Left renal pelvis (tissue), 4 donors: ENCODE measurements at regions not wholly inside any gene's neighbourhood (a gene's known extent, or its start where the extent isn't known, plus 50 kb on each side); places are given as distances from the start of the nearest gene placed in this dataset.

Source experiments
- DNase-seq, 4 donors: peaks; one replicate each; pipeline ENCODE4 v3.0.0-alpha.2; 2013; ENCODE audit warnings: low read depth in 4 of 4, low spot score in 3 of 4

GRCh38 chr16:80198311-80199299 lies 342.2 kb upstream of the DYNLRB2 start:
- DNase-seq, result peak in 3 of 4 donors; percentile 12 to 24 (median 18)

GRCh38 chr16:80197741-80198201 lies 343.0 kb upstream of the DYNLRB2 start:
- no peak for DNase-seq

DNA sequence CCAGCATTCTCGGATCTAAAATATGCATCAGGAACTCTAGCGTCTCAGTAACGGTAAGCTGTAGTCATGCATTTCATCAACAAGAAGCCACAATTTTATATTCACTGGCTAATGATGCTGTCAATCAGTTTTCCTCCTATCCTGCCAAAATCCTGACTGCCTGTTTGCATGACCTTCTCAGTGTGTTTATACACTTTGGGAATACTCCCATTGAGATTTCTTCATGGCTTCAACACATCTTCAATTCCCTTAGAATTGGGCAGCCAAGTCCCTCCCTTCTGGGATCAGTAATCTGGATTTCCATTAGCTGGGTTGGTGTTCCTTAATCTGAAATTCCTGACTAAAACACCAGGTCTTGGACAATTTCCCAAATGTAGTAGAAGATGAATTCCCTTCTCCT lies 348.9 kb upstream of the DYNLRB2 start:
- no peak for DNase-seq

GRCh38 chr16:80189476-80190175 lies 351.2 kb upstream of the DYNLRB2 start:
- no peak for DNase-seq

- no peak for DNase-seq
These were observed 364.7 kb upstream of the DYNLRB2 start for GRCh38 chr16:80176114-80176513.

DNA sequence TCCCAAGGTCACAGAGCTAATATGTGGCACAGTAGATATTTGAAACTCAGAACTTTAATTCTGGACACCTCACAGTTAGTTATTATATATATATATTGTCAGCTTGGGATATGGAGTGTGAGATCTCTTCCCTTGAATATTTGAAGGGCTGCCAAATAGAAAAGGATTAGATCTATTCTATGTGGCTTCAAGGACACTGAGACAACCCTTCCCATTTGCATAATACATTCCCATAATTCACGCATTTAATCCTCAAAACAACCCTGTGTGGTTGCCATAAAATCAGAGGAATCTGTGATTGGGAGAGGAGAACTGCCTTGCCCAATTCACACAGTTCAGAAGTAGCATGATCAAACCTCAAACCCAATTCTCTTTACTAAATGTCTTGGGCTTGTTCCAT lies 365.8 kb upstream of the DYNLRB2 start:
- no peak for DNase-seq

GRCh38 chr16:80174416-80174815 lies 366.4 kb upstream of the DYNLRB2 start:
- no peak for DNase-seq

- no peak for DNase-seq
These were observed 369.0 kb upstream of the DYNLRB2 start for GRCh38 chr16:80171746-80172145.

DNA sequence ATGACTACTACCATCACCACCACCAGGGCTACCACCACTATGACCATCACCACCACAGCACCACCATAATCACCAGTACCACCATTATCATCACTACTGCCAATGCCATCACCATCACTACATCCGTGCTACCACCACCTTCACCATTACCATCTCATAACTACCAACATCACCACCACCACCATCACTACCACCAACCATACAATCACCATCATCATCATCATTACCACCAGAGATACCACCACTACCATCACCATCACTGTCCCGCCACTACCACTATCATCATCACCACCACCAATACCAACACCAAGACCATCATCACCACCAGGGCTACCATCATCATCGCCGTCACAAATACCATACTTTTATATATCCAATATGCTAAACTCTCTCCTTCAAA lies 369.6 kb upstream of the DYNLRB2 start:
- DNase-seq, result no peak

- peak in 1 of 4 donors; percentile 52 for DNase-seq
These were observed 373.0 kb upstream of the DYNLRB2 start for GRCh38 chr16:80167657-80168390.

DNA sequence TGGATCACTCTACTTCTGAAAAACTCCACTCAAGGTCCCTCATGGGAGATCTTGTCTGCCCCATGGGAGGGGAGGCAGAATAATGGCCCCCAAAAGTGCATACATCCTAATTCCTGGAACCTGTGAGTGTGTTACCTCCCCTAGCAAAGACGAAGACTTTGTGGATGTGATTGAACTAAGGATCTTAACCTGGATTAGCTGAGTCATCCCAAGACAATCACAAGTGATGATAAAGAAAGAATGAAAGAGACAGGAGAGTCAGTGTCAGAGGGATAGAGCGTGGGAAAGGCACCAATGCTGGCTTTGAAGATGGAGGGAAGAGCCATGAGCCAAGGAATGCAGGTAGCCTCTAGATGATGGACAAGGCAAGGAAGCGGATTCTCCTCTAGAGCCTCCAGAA lies 374.7 kb upstream of the DYNLRB2 start:
- no peak for DNase-seq

DNA sequence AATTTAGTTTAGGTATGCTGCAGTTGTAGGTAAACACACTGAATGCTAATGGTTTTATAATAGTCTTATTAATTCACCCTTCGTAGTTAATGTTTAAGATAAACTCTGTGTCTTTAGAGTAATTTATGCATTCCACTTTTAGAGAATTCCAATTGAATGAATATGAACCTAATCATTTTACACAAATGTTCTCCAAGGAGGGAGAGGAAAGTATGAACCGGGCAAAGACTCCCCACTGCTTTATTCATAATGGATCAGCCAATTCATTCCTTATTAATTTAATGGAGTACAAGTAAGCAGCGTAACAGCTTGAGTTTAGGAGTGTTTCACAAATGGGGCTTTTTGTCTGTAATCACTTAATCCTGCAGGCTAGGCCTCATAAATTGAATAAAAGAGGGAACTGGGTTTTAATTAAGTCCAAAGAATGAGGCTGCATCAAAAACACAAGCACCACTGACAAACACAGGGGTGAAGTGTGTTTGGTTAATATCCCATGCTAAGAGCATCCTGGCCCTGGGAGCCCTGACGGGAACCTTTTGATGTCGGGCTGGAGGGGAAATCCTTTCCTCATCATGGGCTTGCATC lies 375.7 kb upstream of the DYNLRB2 start:
- DNase-seq, result no peak

DNA sequence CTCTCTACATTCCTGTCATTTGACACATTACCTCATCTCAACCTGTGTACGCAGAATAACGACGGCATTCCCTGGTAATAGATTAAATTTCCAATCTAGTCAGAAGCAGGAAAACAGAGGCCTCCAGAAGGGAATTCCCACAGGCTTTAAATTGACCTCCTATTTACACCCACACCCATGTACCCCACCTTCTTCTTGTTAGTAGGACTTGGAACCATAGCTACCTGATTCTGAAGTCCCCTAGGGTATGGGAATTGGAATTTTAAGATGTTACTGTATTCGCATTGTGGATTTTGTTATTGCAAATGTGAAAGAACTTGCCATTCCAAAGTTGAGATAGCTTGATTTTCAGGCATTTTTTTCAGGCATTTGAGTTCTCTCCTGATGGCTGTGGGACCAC lies 377.5 kb upstream of the DYNLRB2 start:
- no peak for DNase-seq

DNA sequence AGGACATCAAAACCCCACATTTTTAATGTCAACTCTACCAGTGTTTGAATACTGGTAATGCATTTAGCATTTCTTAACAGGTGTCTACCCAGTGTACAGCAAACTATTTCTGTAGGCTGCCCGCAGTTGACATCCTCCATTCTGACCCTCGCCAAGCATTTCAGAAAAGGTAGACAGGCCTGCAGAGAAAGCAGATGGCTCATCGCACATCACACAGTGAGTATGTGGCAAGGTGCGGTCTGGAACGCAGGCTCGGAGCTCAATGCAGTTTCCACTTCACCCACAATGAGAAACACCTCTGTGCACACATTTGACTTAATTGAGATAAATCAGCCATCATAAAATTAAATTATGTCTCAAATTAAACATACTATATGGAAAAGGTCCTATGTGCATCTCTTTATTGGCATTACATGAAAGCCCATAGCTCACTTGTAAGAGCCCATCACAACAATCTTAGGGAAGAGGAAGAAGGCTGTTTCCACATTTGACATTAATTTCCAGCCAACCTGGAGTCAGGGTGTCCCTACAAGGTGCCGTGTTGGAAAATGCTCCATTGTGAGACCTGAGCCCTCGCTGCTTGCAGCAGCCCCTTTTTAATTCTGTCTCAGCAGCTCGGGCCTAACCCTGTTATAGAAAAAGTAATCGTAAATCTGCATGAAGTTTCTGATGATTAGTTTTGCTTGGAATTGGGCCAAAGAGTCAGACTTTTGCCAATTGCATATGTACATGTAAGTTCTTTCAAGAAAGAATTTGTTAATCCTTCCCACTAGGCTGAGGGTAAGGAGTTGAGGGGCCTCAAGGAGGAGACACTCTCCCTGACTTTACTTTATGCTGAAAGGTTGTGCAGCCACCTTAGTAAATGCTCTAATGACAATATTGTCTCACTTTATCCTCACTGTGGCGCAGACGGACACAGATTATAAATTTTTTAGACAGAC lies 378.7 kb upstream of the DYNLRB2 start:
- no peak for DNase-seq

DNA sequence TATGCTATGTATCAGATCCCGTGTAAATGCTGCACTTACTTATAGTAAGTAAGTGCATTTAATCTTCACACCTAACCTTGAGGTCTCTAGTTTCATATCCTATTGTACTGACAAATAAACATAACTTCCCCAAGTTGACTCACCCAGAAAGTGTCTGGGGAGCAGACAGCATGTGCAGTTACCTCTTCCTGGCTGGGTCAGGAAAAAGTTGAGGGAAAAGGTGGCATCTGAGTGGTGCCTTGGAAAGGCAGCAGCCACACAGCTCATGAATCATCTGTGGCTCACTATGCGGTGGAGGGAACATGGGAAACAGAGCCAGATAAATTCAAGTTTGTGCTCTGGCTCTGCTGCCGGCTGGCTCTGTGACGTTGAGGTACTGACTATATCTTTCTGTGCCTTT lies 382.0 kb upstream of the DYNLRB2 start:
- no peak for DNase-seq

DNA sequence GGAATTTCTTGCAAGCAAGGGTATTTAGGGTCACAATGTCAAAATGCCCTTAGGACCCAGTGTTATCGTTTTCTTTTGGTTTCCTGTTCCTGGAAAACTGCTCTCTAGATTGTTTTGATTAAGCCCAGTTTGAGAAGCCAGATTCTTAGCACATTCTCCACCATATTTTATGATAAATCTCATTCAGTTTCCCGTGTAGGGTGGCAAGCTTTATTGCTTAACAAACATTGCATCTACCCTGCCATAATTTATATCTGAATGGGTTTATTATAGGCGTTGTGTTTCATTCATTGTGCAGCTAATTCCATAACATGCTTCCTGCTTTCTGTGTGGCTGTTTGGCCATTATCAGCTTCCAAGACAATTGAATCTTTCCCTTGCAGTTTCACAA lies 389.1 kb upstream of the DYNLRB2 start:
- no peak for DNase-seq

DNA sequence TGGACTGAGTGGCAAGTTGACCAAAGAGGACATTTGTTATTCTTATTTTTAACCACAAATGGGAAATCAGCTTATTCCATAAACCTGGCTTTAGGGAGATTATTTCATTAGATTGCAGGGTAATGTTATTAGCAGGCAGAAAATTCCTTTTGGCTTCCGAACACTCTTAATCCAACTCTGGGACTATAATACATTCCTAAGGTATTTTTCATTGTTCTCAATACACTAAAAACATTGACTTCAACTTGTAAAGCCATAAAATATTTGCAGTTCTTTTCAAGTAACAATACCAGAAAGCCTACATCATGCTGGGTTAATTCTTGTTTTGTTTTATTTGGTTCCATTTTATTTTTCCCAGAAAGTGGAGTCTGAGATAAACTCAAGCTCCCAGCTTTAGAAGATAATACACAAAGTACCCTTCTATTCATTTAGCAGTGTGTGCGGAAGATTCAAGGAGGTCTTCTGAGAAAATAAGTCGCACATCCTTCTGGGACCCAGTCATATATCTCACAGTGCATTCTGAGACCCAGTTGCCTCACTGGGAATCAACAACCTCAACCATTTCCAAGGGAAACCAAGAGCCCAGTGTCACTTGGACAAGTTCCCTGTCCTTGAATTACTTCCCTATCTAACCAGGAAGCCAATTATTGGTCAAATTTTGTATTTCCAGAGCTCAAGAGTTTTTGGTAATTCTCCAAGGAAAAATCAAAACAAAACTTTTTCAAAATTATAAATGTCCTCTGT lies 389.6 kb upstream of the DYNLRB2 start:
- no peak for DNase-seq

- DNase-seq, result no peak
These were observed 392.0 kb upstream of the DYNLRB2 start for GRCh38 chr16:80148826-80149225.
